Transverse colon (tissue), 4 donors: ENCODE measurements at regions not wholly inside any gene's neighbourhood (a gene's known extent, or its start where the extent isn't known, plus 50 kb on each side); places are given as distances from the start of the nearest gene placed in this dataset.

Experiments
- POLR2A ChIP-seq: fragments of 450-650 bp; IDR thresholded peaks from one replicate; pipeline ENCODE4 v1.6.1; 2016; ENCODE audit warnings: antibody characterized with exemption, mild to moderate bottlenecking, moderate library complexity
- POLR2AphosphoS5 ChIP-seq, 3 donors: sonication (generic); formaldehyde crosslinking; IDR thresholded peaks; one replicate each; pipeline ENCODE4 v1.6.1; 2016; ENCODE audit warnings: antibody characterized with exemption in 3 of 3
- TF ChIP-seq, protein P1 (sequence below), 5 experiments: fragments of 200-600 bp in 3 of 5; fragments of 450-650 bp in 2 of 5; sonication (generic) in 3 of 5; IDR thresholded peaks; 1 replicate in 2 of 5; 2 replicates in 3 of 5; pipeline ENCODE4 v1.5.1; 2016 to 2017; ENCODE audit warnings: antibody characterized with exemption in 5 of 5, inconsistent platforms in 3 of 5, mild to moderate bottlenecking in 2 of 5, moderate library complexity in 1 of 5

DNA sequence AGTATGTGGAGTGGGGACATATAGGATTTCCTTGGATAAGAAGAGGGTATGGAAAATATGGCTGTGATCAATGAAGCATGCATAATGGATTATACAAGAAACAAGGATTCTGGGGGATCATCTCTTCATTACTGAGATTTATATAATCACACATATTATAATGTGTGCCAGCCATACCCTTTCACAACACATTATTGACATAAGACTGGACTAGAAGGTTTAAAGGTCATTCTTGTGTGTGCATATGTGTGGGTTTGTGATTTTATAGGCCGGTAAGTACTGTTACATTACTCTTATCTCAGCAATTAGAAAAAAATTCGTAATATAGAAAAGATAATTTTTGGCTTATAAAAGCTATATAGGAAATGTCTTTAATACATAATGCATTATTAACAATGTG lies 62.2 kb upstream of the DCC start:
- TF ChIP-seq, protein P1, sequence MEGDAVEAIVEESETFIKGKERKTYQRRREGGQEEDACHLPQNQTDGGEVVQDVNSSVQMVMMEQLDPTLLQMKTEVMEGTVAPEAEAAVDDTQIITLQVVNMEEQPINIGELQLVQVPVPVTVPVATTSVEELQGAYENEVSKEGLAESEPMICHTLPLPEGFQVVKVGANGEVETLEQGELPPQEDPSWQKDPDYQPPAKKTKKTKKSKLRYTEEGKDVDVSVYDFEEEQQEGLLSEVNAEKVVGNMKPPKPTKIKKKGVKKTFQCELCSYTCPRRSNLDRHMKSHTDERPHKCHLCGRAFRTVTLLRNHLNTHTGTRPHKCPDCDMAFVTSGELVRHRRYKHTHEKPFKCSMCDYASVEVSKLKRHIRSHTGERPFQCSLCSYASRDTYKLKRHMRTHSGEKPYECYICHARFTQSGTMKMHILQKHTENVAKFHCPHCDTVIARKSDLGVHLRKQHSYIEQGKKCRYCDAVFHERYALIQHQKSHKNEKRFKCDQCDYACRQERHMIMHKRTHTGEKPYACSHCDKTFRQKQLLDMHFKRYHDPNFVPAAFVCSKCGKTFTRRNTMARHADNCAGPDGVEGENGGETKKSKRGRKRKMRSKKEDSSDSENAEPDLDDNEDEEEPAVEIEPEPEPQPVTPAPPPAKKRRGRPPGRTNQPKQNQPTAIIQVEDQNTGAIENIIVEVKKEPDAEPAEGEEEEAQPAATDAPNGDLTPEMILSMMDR (IDR thresholded peaks at IDR 0.05), result no peak
- TF ChIP-seq POLR2A, result no peak
- TF ChIP-seq POLR2AphosphoS5 (IDR thresholded peaks at IDR 0.05), result no peak
